Neuronal stem cell (in vitro differentiated cells): ENCODE measurements at regions not wholly inside any gene's neighbourhood (a gene's known extent, or its start where the extent isn't known, plus 50 kb on each side); places are given as distances from the start of the nearest gene placed in this dataset.
"Not testable (repeated sequence)": the region's sequence is repeated elsewhere in the genome, so short reads cannot be mapped to it uniquely, and the experiment has no call there.

Source experiments
- DNase-seq: peaks from one replicate; pipeline ENCODE4 v3.0.0-alpha.2; 2013; ENCODE audit warnings: low spot score
- H2AFZ ChIP-seq: one replicate; pipeline ENCODE4 v1.6.1; 2013; ENCODE audit warnings: mild to moderate bottlenecking, low read length, inconsistent platforms
- H2AK5ac ChIP-seq: 2 replicates; pipeline ENCODE4 v1.6.1; 2013; ENCODE audit warnings: low read depth, mild to moderate bottlenecking, inconsistent platforms, low read length, moderate library complexity, mixed read lengths
- H2BK120ac ChIP-seq: 2 replicates; pipeline ENCODE4 v1.6.1; 2013; ENCODE audit warnings: low read depth, mild to moderate bottlenecking, inconsistent platforms, low read length, moderate library complexity, mixed read lengths
- H2BK12ac ChIP-seq: one replicate; pipeline ENCODE4 v1.6.1; 2013; ENCODE audit warnings: low read length, inconsistent platforms
- H2BK15ac ChIP-seq: 2 replicates; pipeline ENCODE4 v1.6.1; 2013; ENCODE audit warnings: mild to moderate bottlenecking, low read length, inconsistent platforms, mixed read lengths
- H2BK5ac ChIP-seq: one replicate; pipeline ENCODE4 v1.6.1; 2013; ENCODE audit warnings: inconsistent platforms, mild to moderate bottlenecking, low read length, moderate library complexity
- H3K14ac ChIP-seq: one replicate; pipeline ENCODE4 v1.6.1; 2013; ENCODE audit warnings: low read length, inconsistent platforms
- H3K18ac ChIP-seq: 2 replicates; pipeline ENCODE4 v1.6.1; 2013; ENCODE audit warnings: low read length, inconsistent platforms
- H3K23ac ChIP-seq: 2 replicates; pipeline ENCODE4 v1.6.1; 2013; ENCODE audit warnings: low read depth, mild to moderate bottlenecking, mixed read lengths, low read length, inconsistent platforms; ENCODE audit not compliant: poor library complexity
- H3K27ac ChIP-seq: replicated peaks from 3 replicates; pipeline ENCODE4 v1.5.1; 2013; ENCODE audit warnings: low read length, inconsistent platforms
- H3K27me3 ChIP-seq, 3 experiments: 2 replicates each; pipeline ENCODE4 v1.6.1; 2013; ENCODE audit warnings: low read length in 3 of 3, mild to moderate bottlenecking in 2 of 3, inconsistent platforms in 1 of 3, low read depth in 1 of 3, mixed read lengths in 1 of 3, moderate library complexity in 1 of 3; ENCODE audit not compliant: control insufficient read depth in 3 of 3, insufficient read depth in 3 of 3
- H3K36me3 ChIP-seq, 2 donors: replicated peaks in 1 of 2; 2 replicates each; pipeline ENCODE4 v1.6.1; 2013; ENCODE audit warnings: low read length in 2 of 2; ENCODE audit not compliant: control insufficient read depth in 2 of 2, insufficient read depth in 2 of 2
- H3K4ac ChIP-seq: 2 replicates; pipeline ENCODE4 v1.6.1; 2013; ENCODE audit warnings: inconsistent platforms, mild to moderate bottlenecking, low read length, moderate library complexity
- H3K4me1 ChIP-seq, 2 donors: 1 replicate in 1 of 2; 2 replicates in 1 of 2; pipeline ENCODE4 v1.6.1; 2013; ENCODE audit warnings: low read length in 2 of 2, low read depth in 1 of 2; ENCODE audit not compliant: control insufficient read depth in 2 of 2, insufficient read depth in 1 of 2
- H3K4me2 ChIP-seq: one replicate; pipeline ENCODE4 v1.6.1; 2013; ENCODE audit warnings: mild to moderate bottlenecking, low read length, inconsistent platforms; ENCODE audit not compliant: insufficient read depth, poor library complexity, severe bottlenecking
- H3K4me3 ChIP-seq, 2 donors: 2 replicates each; pipeline ENCODE4 v1.5.1; 2013; ENCODE audit warnings: low read length in 2 of 2, mild to moderate bottlenecking in 2 of 2, inconsistent platforms in 1 of 2, moderate library complexity in 1 of 2
- H3K79me1 ChIP-seq: one replicate; pipeline ENCODE4 v1.6.1; 2013; ENCODE audit warnings: low read depth, mild to moderate bottlenecking, inconsistent platforms, low read length, moderate library complexity
- H3K9ac ChIP-seq: one replicate; pipeline ENCODE4 v1.6.1; 2013; ENCODE audit warnings: mild to moderate bottlenecking, low read depth, low read length, inconsistent platforms; ENCODE audit not compliant: poor library complexity
- H3K9me3 ChIP-seq, 2 donors: replicated peaks in 1 of 2; 2 replicates each; pipeline versions ENCODE3 to v1.6.1; 2013; ENCODE audit warnings: low read length in 2 of 2, mild to moderate bottlenecking in 2 of 2, inconsistent platforms in 1 of 2, low read depth in 1 of 2, mixed read lengths in 1 of 2, moderate library complexity in 1 of 2; ENCODE audit not compliant: control insufficient read depth in 2 of 2, insufficient read depth in 1 of 2
- H4K8ac ChIP-seq: one replicate; pipeline ENCODE4 v1.6.1; 2013; ENCODE audit warnings: low read depth, mild to moderate bottlenecking, inconsistent platforms, low read length, moderate library complexity
- H4K91ac ChIP-seq: one replicate; pipeline ENCODE4 v1.6.1; 2013; ENCODE audit warnings: low read length, low read depth, mild to moderate bottlenecking, inconsistent platforms; ENCODE audit not compliant: poor library complexity
- WGBS, 2 donors: extraction: QIAGEN DNeasy Blood & Tissue Kit; methylation state at CpG; one replicate each; pipeline ENCODE4 v1.1.7; 2013; ENCODE audit warnings: missing lambda C conversion rate in 2 of 2, mixed read lengths in 1 of 2; ENCODE audit not compliant: insufficient read length in 2 of 2, insufficient replicate concordance in 1 of 2; ENCODE audit errors: extremely low coverage in 2 of 2; 5-methylcytosine and 5-hydroxymethylcytosine counted together

GRCh38 chr2:142613193-142613592 lies 264.3 kb upstream of the KYNU start:
- not testable (repeated sequence) for H3K4me1 ChIP-seq, H2BK12ac ChIP-seq

GRCh38 chr2:142605421-142605820 lies 272.0 kb upstream of the KYNU start:
- H3K18ac ChIP-seq: no peak overlapping the region
- no peak overlapping the region for H4K91ac ChIP-seq
- H2AFZ ChIP-seq: no peak overlapping the region
- no peak overlapping the region for H3K9ac ChIP-seq
- H3K79me1 ChIP-seq: no peaks in the 10 kb centered on the region
- no peak overlapping the region for H3K23ac ChIP-seq
- H3K27ac ChIP-seq: no peak overlapping the region
- no peak overlapping the region for H2BK12ac ChIP-seq
- no peaks in the 10 kb centered on the region for H3K9me3 ChIP-seq
- no peak overlapping the region for H3K4ac ChIP-seq
- no peak for DNase-seq
- H2AK5ac ChIP-seq: no peak overlapping the region
- H2BK15ac ChIP-seq: no peak overlapping the region
- no peaks in the 10 kb centered on the region for H3K27me3 ChIP-seq
- no CpG with 5 or more reads among the region's 4 CpGs for WGBS, 2 donors
- H3K4me2 ChIP-seq: no peak overlapping the region
- no peaks in the 10 kb centered on the region for H3K36me3 ChIP-seq
- no peak overlapping the region for H4K8ac ChIP-seq
- H2BK5ac ChIP-seq: no peak overlapping the region
- H2BK120ac ChIP-seq: no peak overlapping the region
- H3K14ac ChIP-seq: no peak overlapping the region
- no peak overlapping the region for H3K4me3 ChIP-seq
- H3K4me1 ChIP-seq: no peaks in the 10 kb centered on the region

More at GRCh38 chr2:142613193-142613592, 264.3 kb upstream of the KYNU start:
- H3K27ac ChIP-seq, H3K79me1 ChIP-seq, H3K9me3 ChIP-seq, H3K9ac ChIP-seq, H4K91ac ChIP-seq, H3K14ac ChIP-seq, H2BK120ac ChIP-seq, H3K4ac ChIP-seq, H2AK5ac ChIP-seq, H3K27me3 ChIP-seq, H3K36me3 ChIP-seq, H3K23ac ChIP-seq, H3K18ac ChIP-seq, H2BK15ac ChIP-seq, DNase-seq, H2AFZ ChIP-seq, H3K4me3 ChIP-seq, H4K8ac ChIP-seq, H2BK5ac ChIP-seq, H3K4me2 ChIP-seq: not testable (repeated sequence)
- no CpG with 5 or more reads among the region's 17 CpGs for WGBS, 2 donors

GRCh38 chr2:142603759-142604158 lies 273.7 kb upstream of the KYNU start:
- Histone ChIP-seq H3K18ac (no peak overlapping the region), H2BK5ac (no peak overlapping the region), H3K14ac (no peak overlapping the region), H3K23ac (no peak overlapping the region), H2BK15ac (no peak overlapping the region), H2BK120ac (no peak overlapping the region), H3K4me2 (no peak overlapping the region), H3K4ac (no peak overlapping the region), H3K79me1 (no peaks in the 10 kb centered on the region), H2BK12ac (no peak overlapping the region), H2AK5ac (no peak overlapping the region), H3K27ac (no peak overlapping the region), H3K4me1 (no peaks in the 10 kb centered on the region), H3K27me3 (no peaks in the 10 kb centered on the region), H4K8ac (no peak overlapping the region), H4K91ac (no peak overlapping the region), H2AFZ (no peak overlapping the region), H3K9me3 (peaks cover 0 to under 1% of the 10 kb centered on the region in 2 donors), H3K9ac (no peak overlapping the region), H3K36me3 (no peaks in the 10 kb centered on the region), H3K4me3 (no peak overlapping the region)
- WGBS, 2 donors: no CpG with 5 or more reads among the region's 1 CpG
- no peak for DNase-seq

- H3K4me3 ChIP-seq: no peak overlapping the region
- no peak overlapping the region for H3K9ac ChIP-seq
- H2AFZ ChIP-seq: no peak overlapping the region
- no peaks in the 10 kb centered on the region for H3K79me1 ChIP-seq
- no peak overlapping the region for H3K27ac ChIP-seq
- no peak overlapping the region for H3K14ac ChIP-seq
- H2BK5ac ChIP-seq: no peak overlapping the region
- H3K4me2 ChIP-seq: no peak overlapping the region
- H2BK15ac ChIP-seq: no peak overlapping the region
- no peaks in the 10 kb centered on the region for H3K4me1 ChIP-seq
- H3K36me3 ChIP-seq: no peaks in the 10 kb centered on the region
- no peak overlapping the region for H3K18ac ChIP-seq
- H3K23ac ChIP-seq: no peak overlapping the region
- H2AK5ac ChIP-seq: no peak overlapping the region
- no peak overlapping the region for H2BK12ac ChIP-seq
- no peak overlapping the region for H4K8ac ChIP-seq
- no peak overlapping the region for H3K4ac ChIP-seq
- H3K27me3 ChIP-seq: no peaks in the 10 kb centered on the region
- no peak overlapping the region for H2BK120ac ChIP-seq
- H3K9me3 ChIP-seq: peaks cover 0 to 2% of the 10 kb centered on the region in 2 donors
- DNase-seq: no peak
- H4K91ac ChIP-seq: no peak overlapping the region
Observed at GRCh38 chr2:142602418-142602989, 275.0 kb upstream of the KYNU start.
